IPS-15b (cell line): ENCODE measurements at regions not wholly inside any gene's neighbourhood (a gene's known extent, or its start where the extent isn't known, plus 50 kb on each side); places are given as distances from the start of the nearest gene placed in this dataset.
"Not testable (repeated sequence)": the region's sequence is repeated elsewhere in the genome, so short reads cannot be mapped to it uniquely, and the experiment has no call there.

ENCODE experiments used
- H3K27me3 ChIP-seq: one replicate; pipeline ENCODE4 v1.6.1; 2013; ENCODE audit warnings: low read length; ENCODE audit not compliant: control insufficient read depth, insufficient read depth
- H3K36me3 ChIP-seq: one replicate; pipeline ENCODE4 v1.6.1; 2013; ENCODE audit warnings: low read length; ENCODE audit not compliant: control insufficient read depth, insufficient read depth
- H3K4me1 ChIP-seq: one replicate; pipeline ENCODE4 v1.6.1; 2013; ENCODE audit warnings: mild to moderate bottlenecking, low read length; ENCODE audit not compliant: control insufficient read depth, insufficient read depth
- H3K4me3 ChIP-seq: one replicate; pipeline ENCODE4 v1.5.1; 2013; ENCODE audit warnings: low read depth, low read length
- H3K9ac ChIP-seq: one replicate; pipeline ENCODE4 v1.6.1; 2013; ENCODE audit warnings: low read depth, mild to moderate bottlenecking, low read length
- H3K9me3 ChIP-seq: one replicate; pipeline ENCODE4 v1.6.1; 2013; ENCODE audit warnings: mild to moderate bottlenecking, low read length; ENCODE audit not compliant: control insufficient read depth, insufficient read depth

DNA sequence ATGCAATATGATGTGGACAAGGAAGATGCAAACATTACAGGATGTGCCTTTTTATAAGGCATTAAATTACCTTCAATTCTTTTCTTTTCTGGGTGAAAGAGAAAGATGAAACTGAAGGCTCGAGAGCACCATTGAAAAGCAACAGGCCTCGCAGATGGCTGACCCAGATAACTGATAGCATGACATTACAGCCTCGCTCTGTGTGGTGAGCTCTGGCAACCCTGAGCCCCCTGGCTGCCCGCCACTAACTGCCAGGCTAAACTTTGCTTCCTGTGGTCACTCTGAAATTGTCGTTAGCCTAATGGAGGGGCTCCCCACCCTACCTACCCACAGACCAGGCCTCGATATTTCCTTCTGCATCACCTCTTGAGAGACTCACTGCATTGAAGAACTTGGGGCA, 516.8 kb upstream of the FANCL start:
- Histone ChIP-seq H3K9me3 (no peaks in the 10 kb centered on the region), H3K27me3 (no peaks in the 10 kb centered on the region), H3K9ac (no peak overlapping the region), H3K36me3 (no peaks in the 10 kb centered on the region), H3K4me3 (no peak overlapping the region), H3K4me1 (no peaks in the 10 kb centered on the region)

DNA sequence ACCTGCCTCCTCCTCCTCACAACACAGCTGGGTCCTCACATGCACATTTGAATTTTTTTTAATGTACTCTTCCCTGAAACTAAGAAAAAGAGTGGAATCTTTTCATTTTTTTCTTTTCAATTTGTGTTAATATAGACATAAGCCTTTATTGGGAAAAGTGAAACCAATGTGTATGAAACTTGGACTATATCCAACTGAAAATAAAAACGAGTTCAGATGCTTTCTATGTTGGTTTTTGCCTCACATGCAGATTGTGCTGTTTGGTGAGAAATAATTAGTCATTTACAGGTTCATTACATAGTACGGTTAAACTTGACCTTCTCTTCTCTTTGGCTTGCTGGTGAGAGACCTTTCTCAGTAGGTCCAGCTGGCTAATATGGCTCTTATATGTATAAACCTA, 515.2 kb upstream of the FANCL start:
- H3K4me1 ChIP-seq, result no peaks in the 10 kb centered on the region
- no peak overlapping the region for H3K9ac ChIP-seq
- no peak overlapping the region for H3K4me3 ChIP-seq
- H3K36me3 ChIP-seq, result no peaks in the 10 kb centered on the region
- peaks cover 5% of the 10 kb centered on the region for H3K9me3 ChIP-seq
- no peaks in the 10 kb centered on the region for H3K27me3 ChIP-seq

DNA sequence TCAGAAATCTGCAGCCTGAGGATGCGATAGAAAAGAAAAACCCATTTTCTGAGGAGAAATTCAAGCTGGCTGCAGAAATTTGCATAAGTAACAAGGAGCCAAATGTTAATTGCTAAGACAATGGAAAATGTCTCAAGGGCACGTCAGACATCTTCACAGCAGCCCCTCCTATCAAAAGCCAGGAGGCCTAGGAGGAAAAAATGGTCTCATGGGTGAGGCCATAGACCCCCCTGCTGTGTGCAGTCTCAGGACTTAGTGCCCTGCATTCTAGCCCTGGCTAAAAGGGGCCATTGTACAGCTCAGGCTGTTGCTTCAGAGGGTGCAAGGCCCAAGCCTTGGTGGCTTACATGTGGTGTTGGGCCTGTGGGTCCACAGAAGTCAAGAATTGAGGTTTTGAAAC, 511.4 kb upstream of the FANCL start:
- not testable (repeated sequence) for H3K9ac ChIP-seq, H3K27me3 ChIP-seq, H3K36me3 ChIP-seq, H3K4me1 ChIP-seq, H3K9me3 ChIP-seq, H3K4me3 ChIP-seq

DNA sequence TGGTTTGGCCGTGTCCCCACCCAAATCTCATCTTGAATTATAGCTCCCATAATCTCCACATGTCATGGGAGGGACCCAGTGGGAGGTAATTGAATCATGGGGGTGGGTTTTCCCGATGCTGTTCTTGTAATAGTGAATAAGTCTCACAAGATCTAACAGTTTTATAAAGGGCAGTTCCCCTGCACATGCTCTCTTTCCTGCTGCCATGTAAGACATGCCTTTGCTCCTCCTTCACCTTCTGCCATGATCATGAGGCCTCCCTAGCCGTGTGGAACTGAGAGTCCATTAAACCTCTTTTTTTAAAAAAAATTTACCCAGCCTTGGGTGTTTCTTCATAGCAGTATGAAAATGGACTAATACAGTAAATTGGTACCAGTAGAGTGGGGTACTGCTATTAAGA, 510.6 kb upstream of the FANCL start:
- H3K9me3 ChIP-seq, H3K4me3 ChIP-seq, H3K27me3 ChIP-seq, H3K4me1 ChIP-seq, H3K36me3 ChIP-seq, H3K9ac ChIP-seq: not testable (repeated sequence)

DNA sequence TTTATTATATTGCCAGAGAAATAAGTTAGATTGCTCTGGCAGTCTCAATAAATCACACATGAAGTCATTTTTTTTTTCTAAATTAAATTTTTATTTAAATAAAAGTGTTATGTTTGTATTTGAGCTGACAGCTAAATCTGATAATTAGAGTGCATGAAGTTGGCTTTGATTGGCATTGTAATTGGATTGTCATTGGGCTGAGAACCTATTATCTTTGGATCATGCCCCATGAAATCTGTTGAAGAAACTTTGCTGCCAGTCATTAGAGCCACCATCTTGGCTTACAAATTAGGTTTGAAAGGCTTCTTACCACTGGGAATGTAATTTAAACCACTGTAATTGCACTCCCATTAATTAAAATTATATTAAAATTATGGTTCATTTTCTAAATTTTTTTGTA, 507.9 kb upstream of the FANCL start:
- H3K9me3 ChIP-seq, result peaks cover 5% of the 10 kb centered on the region
- H3K4me3 ChIP-seq, result no peak overlapping the region
- H3K4me1 ChIP-seq, result no peaks in the 10 kb centered on the region
- H3K36me3 ChIP-seq, result no peaks in the 10 kb centered on the region
- no peak overlapping the region for H3K9ac ChIP-seq
- no peaks in the 10 kb centered on the region for H3K27me3 ChIP-seq

DNA sequence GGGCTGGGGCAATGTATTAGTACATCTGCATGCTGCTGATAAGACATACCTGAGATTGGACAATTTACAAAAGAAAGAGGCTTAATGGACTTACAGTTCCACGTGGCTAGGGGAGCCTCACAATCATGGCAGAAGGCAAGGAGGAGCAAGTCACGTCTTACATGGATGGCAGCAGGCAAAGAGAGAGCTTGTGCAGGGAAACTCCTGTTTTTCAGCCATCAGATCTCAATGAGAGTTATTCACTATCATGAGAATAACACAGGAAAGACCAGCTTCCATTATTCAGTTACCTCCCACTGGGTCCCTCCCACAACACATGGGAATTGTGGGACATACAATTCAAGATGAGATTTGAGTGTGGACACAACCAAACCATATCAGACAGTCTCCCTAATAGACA, 504.2 kb upstream of the FANCL start:
- H3K27me3 ChIP-seq, result not testable (repeated sequence)

DNA sequence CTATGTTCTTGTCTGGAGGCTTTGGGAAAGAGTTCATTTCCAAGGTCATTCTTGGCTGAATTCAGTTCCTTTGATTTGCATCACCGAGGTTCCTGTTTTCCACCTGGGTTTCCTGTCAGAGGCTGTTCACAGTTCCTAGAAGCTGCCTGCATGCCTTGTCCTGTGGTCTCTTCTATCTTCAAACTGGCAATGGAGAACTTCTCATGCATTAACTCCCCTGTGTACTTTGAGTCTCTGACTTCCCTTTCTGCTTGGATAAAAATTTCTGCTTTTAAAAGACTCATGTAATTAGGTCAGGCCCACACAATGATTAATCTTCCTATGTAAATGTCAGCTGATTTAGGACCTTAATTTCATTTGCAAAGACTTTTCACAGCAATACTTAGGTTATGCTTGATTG, 499.3 kb upstream of the FANCL start:
- no peaks in the 10 kb centered on the region for H3K36me3 ChIP-seq
- no peak overlapping the region for H3K9ac ChIP-seq
- H3K4me3 ChIP-seq, result no peak overlapping the region
- no peaks in the 10 kb centered on the region for H3K27me3 ChIP-seq
- H3K4me1 ChIP-seq, result no peaks in the 10 kb centered on the region
- no peaks in the 10 kb centered on the region for H3K9me3 ChIP-seq

More for the DNA sequence above, 504.2 kb upstream of the FANCL start:
- H3K36me3 ChIP-seq, H3K4me3 ChIP-seq, H3K9ac ChIP-seq, H3K9me3 ChIP-seq, H3K4me1 ChIP-seq: not testable (repeated sequence)

DNA sequence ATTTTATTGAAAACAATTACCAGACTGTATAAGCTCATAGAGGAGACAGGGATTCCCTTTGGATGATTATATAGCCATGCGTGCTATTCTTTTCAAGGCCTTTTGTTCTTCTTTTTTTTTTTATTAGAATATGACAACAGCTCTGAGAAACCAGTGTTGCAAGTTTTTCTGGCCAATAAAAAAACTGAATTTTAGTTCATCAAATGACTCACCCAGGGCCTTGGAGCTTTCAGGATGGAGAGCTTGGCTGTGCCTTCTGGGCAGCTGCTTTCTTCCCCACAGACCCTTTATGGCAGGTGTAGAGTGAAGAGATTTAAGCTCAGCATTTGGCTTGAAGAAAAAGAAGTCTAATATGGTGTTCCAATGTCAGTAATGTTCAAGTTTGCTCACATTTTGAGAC, 497.9 kb upstream of the FANCL start:
- Histone ChIP-seq H3K36me3 (no peaks in the 10 kb centered on the region), H3K4me3 (no peak overlapping the region), H3K27me3 (no peaks in the 10 kb centered on the region), H3K4me1 (no peaks in the 10 kb centered on the region), H3K9me3 (no peaks in the 10 kb centered on the region), H3K9ac (no peak overlapping the region)

DNA sequence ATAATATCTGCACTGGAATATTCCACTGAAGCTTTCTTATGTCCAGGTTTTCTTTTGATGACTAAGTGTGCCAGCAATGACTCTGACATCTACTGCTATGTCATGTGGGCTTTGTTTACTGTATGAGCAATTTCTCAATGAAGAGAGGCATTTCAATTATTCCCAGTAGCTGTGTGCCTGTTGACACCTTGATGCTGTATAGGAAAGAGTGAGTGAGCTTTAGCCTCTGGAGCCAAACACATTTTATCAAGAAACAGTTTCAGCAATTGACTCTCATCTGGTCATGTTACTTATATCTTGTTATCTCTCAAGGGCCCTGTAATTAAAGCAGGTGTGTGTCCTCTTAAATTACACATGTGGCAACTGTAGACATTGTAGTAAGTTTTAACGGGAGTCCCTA, 493.2 kb upstream of the FANCL start:
- H3K4me3 ChIP-seq, result no peak overlapping the region
- no peak overlapping the region for H3K9ac ChIP-seq
- no peaks in the 10 kb centered on the region for H3K36me3 ChIP-seq
- H3K9me3 ChIP-seq, result no peaks in the 10 kb centered on the region
- H3K27me3 ChIP-seq, result no peaks in the 10 kb centered on the region
- H3K4me1 ChIP-seq, result no peaks in the 10 kb centered on the region

DNA sequence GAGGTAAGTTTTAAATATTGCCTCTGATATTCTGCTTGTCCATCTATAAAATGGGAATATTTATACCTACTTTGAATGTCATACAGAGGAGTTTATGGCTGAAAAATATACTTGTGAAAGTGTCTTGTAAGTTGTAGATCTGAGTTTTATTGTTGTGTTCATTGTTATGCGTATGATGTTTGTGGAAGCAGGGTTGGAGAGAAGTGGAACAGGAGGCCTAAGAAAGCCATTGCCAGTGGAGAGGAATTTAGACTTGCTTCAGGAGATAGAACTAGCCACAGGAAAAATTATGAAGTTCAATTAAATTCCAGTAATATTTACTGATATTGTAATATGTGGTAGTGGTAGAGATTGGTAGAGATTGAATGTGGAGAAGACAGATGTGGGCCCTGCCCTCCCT, 491.9 kb upstream of the FANCL start:
- Histone ChIP-seq H3K9ac (no peak overlapping the region), H3K4me1 (no peaks in the 10 kb centered on the region), H3K27me3 (no peaks in the 10 kb centered on the region), H3K36me3 (no peaks in the 10 kb centered on the region), H3K9me3 (no peaks in the 10 kb centered on the region), H3K4me3 (no peak overlapping the region)

DNA sequence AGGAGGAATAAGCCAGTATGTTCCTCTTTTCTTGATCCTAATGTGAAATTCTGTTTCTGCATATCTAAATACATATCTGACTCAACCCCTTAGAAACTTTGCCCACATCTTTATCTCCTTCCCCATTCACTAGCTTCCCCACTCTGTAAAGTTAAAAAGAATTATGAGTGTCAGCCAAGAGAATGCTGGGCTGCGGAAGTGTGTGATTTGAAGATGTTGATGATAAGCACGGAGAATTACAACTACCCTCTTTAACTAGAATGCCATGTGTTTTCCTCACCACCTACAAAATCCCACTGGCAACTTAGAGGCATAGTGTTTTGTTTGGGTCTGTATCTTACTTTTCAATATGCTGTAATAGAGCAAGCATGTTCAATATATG, 490.4 kb upstream of the FANCL start:
- H3K4me1 ChIP-seq, result no peaks in the 10 kb centered on the region
- H3K9ac ChIP-seq, result no peak overlapping the region
- no peak overlapping the region for H3K4me3 ChIP-seq
- H3K9me3 ChIP-seq, result no peaks in the 10 kb centered on the region
- H3K36me3 ChIP-seq, result no peaks in the 10 kb centered on the region
- H3K27me3 ChIP-seq, result no peaks in the 10 kb centered on the region

DNA sequence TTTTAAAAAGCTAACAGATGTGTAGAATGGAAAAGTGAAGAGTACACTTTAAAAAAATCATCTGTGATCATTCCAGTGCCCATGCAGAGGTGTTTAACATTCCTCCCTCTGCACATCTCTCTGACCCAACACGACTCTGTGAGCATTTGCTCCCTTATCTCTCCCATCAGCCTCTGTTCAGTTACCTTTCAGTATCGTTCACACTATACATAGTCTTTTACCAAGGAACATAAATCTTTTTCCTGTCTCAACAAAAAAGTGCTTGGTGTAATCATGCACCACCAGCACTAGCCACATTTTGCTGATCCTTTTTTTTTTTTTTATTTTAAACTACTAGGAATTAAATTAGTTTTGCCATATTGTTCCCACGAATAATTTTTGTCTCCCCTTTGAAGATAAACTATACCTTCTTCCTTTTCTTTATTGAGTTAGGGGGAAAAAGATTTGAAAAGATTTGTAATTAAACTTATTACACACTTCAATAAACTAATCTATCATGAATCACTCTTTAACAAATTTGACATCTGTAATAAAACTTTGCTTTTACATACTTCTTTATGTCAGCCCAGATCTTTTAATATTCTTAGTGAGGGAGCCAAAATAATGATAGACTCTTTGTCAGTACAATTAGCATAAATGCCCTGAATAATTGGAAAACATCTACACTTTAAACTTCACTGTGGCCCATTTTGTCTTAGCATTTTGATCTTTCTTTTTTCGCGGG, 489.8 kb upstream of the FANCL start:
- H3K9ac ChIP-seq, result no peak overlapping the region
- H3K36me3 ChIP-seq, result no peaks in the 10 kb centered on the region
- no peak overlapping the region for H3K4me3 ChIP-seq
- no peaks in the 10 kb centered on the region for H3K9me3 ChIP-seq
- H3K4me1 ChIP-seq, result no peaks in the 10 kb centered on the region
- no peaks in the 10 kb centered on the region for H3K27me3 ChIP-seq
